NB4 (cell line): ENCODE measurements at regions not wholly inside any gene's neighbourhood (a gene's known extent, or its start where the extent isn't known, plus 50 kb on each side); places are given as distances from the start of the nearest gene placed in this dataset.

Source experiments
- POLR2A ChIP-seq: IDR thresholded peaks from 2 replicates; pipeline ENCODE4 v1.6.1; 2011; ENCODE audit warnings: mild to moderate bottlenecking; ENCODE audit not compliant: insufficient read length; ENCODE audit errors: extremely low read depth
- TF ChIP-seq, protein P1 (sequence below): IDR thresholded peaks from one replicate; pipeline ENCODE4 v1.5.1; 2012; ENCODE audit warnings: low read depth, low read length

GRCh38 chr2:228613133-228613850 is 431.8 kb upstream of the SPHKAP start:
- TF ChIP-seq, protein P1, sequence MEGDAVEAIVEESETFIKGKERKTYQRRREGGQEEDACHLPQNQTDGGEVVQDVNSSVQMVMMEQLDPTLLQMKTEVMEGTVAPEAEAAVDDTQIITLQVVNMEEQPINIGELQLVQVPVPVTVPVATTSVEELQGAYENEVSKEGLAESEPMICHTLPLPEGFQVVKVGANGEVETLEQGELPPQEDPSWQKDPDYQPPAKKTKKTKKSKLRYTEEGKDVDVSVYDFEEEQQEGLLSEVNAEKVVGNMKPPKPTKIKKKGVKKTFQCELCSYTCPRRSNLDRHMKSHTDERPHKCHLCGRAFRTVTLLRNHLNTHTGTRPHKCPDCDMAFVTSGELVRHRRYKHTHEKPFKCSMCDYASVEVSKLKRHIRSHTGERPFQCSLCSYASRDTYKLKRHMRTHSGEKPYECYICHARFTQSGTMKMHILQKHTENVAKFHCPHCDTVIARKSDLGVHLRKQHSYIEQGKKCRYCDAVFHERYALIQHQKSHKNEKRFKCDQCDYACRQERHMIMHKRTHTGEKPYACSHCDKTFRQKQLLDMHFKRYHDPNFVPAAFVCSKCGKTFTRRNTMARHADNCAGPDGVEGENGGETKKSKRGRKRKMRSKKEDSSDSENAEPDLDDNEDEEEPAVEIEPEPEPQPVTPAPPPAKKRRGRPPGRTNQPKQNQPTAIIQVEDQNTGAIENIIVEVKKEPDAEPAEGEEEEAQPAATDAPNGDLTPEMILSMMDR = no peak
- TF ChIP-seq POLR2A = no peak
